GM18868 (cell line): ENCODE measurements at regions not wholly inside any gene's neighbourhood (a gene's known extent, or its start where the extent isn't known, plus 50 kb on each side); places are given as distances from the start of the nearest gene placed in this dataset.
"Not testable (repeated sequence)": the region's sequence is repeated elsewhere in the genome, so short reads cannot be mapped to it uniquely, and the experiment has no call there.

Experiments
- ATAC-seq: cut with Tn5 transposase; IDR thresholded peaks from one replicate; pipeline ENCODE4 v1.9.1; 2021; ENCODE audit warnings: mild to moderate bottlenecking, moderate library complexity; ENCODE audit not compliant: unreplicated experiment

GRCh38 chr17:13659051-13659450, 57.3 kb upstream of the HS3ST3A1 start:
- not testable (repeated sequence) for ATAC-seq

GRCh38 chr17:13665872-13666635, 64.3 kb upstream of the HS3ST3A1 start:
- no peak for ATAC-seq

GRCh38 chr17:13671341-13671740, 69.6 kb upstream of the HS3ST3A1 start:
- ATAC-seq: no peak

- no peak for ATAC-seq
Measured at GRCh38 chr17:13671771-13672170, 70.0 kb upstream of the HS3ST3A1 start.

- no peak for ATAC-seq
Measured at GRCh38 chr17:13678361-13678760, 76.6 kb upstream of the HS3ST3A1 start.

GRCh38 chr17:13678841-13679240, 77.1 kb upstream of the HS3ST3A1 start:
- ATAC-seq: no peak

GRCh38 chr17:13688716-13689115, 87.0 kb upstream of the HS3ST3A1 start:
- ATAC-seq: no peak

GRCh38 chr17:13690806-13691205, 89.1 kb upstream of the HS3ST3A1 start:
- no peak for ATAC-seq

GRCh38 chr17:13694934-13695333, 93.2 kb upstream of the HS3ST3A1 start:
- ATAC-seq: no peak

GRCh38 chr17:13698832-13699231, 97.1 kb upstream of the HS3ST3A1 start:
- no peak for ATAC-seq

- ATAC-seq: no peak
Measured at GRCh38 chr17:13699261-13699660, 97.5 kb upstream of the HS3ST3A1 start.

GRCh38 chr17:13702266-13702665, 100.5 kb upstream of the HS3ST3A1 start:
- ATAC-seq: no peak

GRCh38 chr17:13704333-13704732, 102.6 kb upstream of the HS3ST3A1 start:
- ATAC-seq: no peak

- no peak for ATAC-seq
Measured at GRCh38 chr17:13705221-13705620, 103.5 kb upstream of the HS3ST3A1 start.

GRCh38 chr17:13721705-13722104, 120.0 kb upstream of the HS3ST3A1 start:
- no peak for ATAC-seq

GRCh38 chr17:13725288-13725990, 123.7 kb upstream of the HS3ST3A1 start:
- ATAC-seq: no peak

GRCh38 chr17:13727441-13728171, 125.9 kb upstream of the HS3ST3A1 start:
- no peak for ATAC-seq

- no peak for ATAC-seq
Measured at GRCh38 chr17:13728781-13729180, 127.1 kb upstream of the HS3ST3A1 start.

GRCh38 chr17:13729466-13730134, 127.9 kb upstream of the HS3ST3A1 start:
- ATAC-seq: no peak

GRCh38 chr17:13734880-13735279, 133.2 kb upstream of the HS3ST3A1 start:
- no peak for ATAC-seq

GRCh38 chr17:13735444-13735843, 133.7 kb upstream of the HS3ST3A1 start:
- ATAC-seq: no peak
